ENCODE measurements at regions not wholly inside any gene's neighbourhood (a gene's known extent, or its start where the extent isn't known, plus 50 kb on each side); places are given as distances from the start of the nearest gene placed in this dataset.
"Not testable (repeated sequence)": the region's sequence is repeated elsewhere in the genome, so short reads cannot be mapped to it uniquely, and the experiment has no call there.

DNA sequence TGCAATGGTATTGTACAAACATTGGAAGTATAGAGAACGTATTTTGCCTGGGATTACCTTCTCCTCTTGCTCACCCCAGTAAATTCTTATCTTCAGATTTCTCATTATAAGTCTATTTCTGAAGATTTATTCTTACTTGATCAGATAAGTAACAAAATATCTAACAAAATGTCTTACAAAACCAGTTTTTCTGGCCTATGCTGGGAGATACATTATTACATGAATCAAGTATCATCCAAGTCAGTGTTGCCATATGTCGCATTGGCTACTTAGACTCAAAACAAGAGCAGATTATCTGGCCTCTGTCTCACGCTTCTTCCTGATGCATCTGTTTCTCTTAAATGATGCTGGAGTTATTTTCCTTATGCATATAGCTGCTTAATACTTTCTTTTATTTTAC is 408.5 kb downstream of the CCER1 start:
- intact Hi-C loops (cut with DNase I), result no loop called here
- no peak for ATAC-seq
- no peak for DNase-seq (ENCODE audit: missing footprints)

DNA sequence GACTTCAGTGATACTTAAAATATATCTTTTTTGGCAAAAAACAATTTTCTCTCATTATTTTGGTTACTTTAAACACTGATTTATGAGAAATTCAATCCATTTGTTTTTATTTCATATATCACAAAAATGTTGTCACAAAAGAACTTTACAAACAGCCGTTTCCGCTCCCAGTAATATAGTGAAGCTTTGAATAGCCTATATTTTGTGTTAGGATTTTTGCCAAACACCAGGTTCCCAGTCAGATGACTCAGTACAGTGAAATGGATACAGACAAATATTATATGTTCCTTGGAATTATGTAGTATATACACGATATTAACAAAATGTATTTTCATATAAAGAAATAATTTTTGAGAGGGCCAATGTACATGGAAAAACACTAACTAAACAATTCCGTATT is 411.1 kb downstream of the CCER1 start:
- no peak for ATAC-seq
- DNase-seq (ENCODE audit: missing footprints), result no peak
- intact Hi-C loops (cut with DNase I), result no loop called here

DNA sequence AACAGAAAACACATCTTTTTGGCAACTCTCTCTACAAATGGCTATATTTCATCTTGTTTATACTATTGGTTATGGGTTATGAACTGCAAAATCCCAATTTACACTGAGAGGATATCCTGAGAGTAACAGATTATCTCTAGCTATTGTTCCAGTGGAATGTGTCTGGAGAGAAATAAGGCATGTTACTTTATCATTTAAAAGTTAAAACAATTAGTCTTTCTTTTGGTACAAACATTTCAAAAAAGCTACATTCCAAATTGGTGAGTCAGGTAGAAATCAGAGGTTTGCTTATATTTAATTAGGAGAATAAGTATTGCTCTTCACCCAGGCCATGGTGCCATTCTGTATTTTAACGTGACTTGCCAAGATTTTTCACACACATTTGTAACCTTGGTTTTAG is 411.6 kb downstream of the CCER1 start:
- ATAC-seq (no peak), DNase-seq (ENCODE audit: missing footprints) (no peak)
- intact Hi-C loops (cut with DNase I), result no loop called here

DNA sequence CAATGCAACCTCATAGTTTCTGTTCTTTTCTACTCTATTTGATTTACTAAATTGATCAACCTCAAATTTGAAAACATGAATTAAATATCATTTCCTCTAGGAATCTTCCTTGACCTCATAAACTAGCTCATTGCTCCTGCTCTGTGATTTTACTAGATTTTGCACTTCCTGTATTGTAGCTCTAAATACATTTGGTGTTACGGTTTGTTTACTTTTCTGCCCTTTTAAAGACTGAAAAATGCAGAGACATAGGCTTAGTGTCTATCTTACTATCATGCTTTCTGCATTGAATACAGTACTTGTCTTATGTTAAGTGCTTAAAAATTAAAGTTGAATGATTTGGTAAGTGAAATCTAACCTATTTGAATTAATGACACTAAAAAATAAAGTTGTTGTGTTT is 412.1 kb downstream of the CCER1 start:
- DNase-seq (ENCODE audit: missing footprints); ATAC-seq; intact Hi-C loops (cut with DNase I): not testable (repeated sequence)

DNA sequence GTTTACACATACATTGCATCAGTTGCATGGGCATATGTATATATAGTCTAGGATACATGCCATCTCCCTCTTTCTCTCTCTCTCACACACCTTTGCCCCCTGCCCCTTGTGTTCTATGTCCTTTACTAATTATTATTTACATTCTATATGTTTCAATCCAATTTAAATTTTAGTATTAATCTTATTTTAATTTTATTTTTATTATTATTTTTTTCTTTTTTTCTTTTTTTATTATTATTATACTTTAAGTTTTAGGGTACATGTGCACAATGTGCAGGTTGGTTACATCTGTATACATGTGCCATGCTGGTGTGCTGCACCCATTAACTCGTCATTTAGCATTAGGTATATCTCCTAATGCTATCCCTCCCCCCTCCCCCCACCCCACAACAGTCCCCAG is 421.1 kb downstream of the CCER1 start:
- intact Hi-C loops (cut with DNase I); ATAC-seq: not testable (repeated sequence)

GRCh38 chr12:90520002-90520734 is 434.8 kb downstream of the CCER1 start:
- ATAC-seq, result no peak
- intact Hi-C loops (cut with DNase I), result no loop called here
- DNase-seq (ENCODE audit: missing footprints), result no peak

More for the DNA sequence above, 421.1 kb downstream of the CCER1 start:
- not testable (repeated sequence) for DNase-seq (ENCODE audit: missing footprints)

GRCh38 chr12:90519285-90519684 is 435.7 kb downstream of the CCER1 start:
- no peak for DNase-seq (ENCODE audit: missing footprints)
- no peak for ATAC-seq
- intact Hi-C loops (cut with DNase I), result no loop called here

DNA sequence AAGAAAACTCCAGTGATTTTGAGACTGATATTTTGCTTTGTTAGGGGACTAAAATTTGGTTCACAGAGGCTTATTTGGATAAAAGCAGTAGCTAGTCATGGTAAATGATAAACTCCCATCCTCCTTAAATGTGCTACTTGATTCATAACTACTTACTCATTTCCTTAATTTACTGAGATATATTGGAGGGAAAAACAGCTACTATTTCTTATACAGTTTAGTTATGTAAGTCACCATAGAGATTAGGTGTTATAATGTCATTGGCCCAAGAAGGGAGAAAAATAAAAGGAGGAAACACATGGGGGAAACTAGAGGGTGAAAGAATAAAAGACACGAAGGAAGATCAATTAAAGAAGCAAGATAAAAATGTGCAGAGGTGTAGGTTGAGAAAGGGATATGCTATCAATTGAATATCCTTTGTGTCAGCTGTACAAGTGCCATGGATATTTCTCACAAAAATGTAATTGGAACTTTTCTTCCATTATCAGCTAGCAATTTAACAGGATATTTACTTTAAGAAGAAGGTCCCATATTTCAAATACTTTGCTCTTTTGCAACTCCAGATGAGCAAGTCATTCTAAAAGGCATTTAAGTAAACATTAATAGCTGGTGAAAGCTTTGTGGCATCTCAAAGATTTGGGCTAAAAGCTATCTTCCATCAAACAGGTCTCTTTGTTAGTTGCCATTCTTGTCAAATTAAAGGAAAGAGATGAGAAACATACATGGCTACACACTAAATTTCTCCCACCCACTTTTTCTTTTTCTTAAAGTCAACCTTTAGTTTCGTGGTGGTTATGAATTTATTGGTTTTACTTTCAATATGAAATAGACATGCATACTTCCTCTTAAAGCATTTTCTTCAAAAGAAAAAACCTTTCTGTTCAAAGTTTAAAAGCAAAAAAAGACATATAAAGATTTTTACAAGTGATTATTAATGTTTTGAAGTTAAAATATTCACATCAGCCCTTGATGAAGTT is 439.5 kb downstream of the CCER1 start:
- no peak for ATAC-seq
- intact Hi-C loops (cut with DNase I), result no loop called here
- DNase-seq (ENCODE audit: missing footprints), result no peak

DNA sequence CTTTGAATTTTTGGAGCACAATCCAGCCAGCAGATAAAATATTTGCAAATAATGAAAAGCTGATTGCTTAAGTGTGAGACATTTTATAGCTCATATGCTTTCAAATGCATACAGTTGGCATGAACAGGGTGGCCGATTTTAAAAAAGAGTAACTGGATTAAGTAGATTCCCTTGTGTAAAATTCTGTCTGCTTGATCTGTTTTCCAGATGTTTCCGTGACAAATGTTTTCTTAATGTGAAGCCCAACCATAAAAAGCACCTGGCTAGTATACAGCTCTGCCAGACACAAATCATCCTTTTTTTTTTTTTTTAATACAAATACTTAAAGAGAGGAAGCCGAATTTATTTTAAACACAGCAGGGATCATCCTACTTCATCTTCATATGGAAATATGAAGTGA is 440.7 kb downstream of the CCER1 start:
- DNase-seq (ENCODE audit: missing footprints) (no peak), ATAC-seq (no peak)
- intact Hi-C loops (cut with DNase I), result no loop called here

DNA sequence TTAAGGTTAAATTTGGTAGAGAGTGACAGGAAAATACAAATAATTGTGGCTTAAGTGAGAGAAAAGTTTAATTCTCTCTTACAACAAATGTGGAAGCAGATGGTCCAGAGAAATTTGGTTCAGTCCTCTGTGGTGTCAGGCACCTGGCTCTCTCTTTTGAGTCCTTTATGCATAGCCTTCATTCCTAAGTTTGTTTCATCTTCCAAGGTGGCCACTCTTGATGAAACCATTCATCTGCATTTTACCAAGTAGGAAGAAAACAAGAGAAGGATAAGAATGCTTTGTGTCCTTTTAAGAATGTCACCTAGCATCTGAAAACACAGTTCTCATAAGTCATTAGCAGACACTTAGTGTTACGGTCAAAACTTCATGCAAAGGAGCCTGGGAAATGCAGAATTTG is 442.5 kb downstream of the CCER1 start:
- intact Hi-C loops (cut with DNase I), result no loop called here
- DNase-seq (ENCODE audit: missing footprints) (no peak), ATAC-seq (no peak)

DNA sequence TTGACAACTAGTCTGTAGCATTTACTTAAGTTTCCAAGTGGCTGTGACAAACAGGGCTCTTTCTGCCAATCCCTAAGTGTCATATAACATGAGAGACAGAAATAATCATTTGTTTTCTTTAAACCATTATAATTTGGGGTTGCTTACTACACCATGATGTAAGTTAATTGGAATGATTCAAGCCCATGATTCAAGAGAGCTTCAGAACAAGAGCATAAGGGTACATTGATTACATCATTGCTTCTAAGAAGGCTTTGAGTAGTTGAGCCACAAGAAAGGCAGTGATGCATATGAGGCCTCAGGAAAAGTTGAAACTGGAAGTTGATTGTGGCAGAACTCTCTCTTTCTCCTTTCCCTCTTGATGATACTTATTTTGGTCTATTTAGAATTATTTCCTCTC is 444.0 kb downstream of the CCER1 start:
- intact Hi-C loops (cut with DNase I), result no loop called here
- ATAC-seq (no peak), DNase-seq (ENCODE audit: missing footprints) (no peak)

GRCh38 chr12:90504806-90505205 is 450.2 kb downstream of the CCER1 start:
- DNase-seq (ENCODE audit: missing footprints) (no peak), ATAC-seq (no peak)
- intact Hi-C loops (cut with DNase I), result no loop called here

- intact Hi-C loops (cut with DNase I), result no loop called here
- ATAC-seq (no peak), DNase-seq (ENCODE audit: missing footprints) (no peak)
Observed at GRCh38 chr12:90502070-90502469, 452.9 kb downstream of the CCER1 start.

GRCh38 chr12:90501412-90501811 is 453.6 kb downstream of the CCER1 start:
- intact Hi-C loops (cut with DNase I), result no loop called here
- no peak for DNase-seq (ENCODE audit: missing footprints)
- ATAC-seq, result no peak

DNA sequence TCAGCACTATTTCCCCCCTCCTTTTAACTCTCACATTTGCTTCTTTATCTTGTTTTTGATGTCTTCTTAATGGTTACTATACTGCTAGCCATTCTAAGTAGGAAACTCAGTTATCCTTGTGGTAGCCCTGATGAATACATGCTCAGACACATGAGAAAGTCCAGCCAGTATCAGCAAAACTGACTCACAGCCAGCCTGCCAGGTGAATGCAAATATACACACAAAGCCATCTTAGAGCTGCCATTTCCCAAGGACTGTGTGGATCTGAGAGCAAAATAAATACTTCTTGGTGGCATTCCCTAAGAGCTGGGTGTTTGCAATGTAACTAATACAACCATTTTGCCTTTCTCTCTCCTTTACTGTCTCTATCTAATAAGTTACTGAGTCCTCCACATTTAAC is 455.2 kb downstream of the CCER1 start:
- intact Hi-C loops (cut with DNase I), result no loop called here
- ATAC-seq (no peak), DNase-seq (ENCODE audit: missing footprints) (no peak)

DNA sequence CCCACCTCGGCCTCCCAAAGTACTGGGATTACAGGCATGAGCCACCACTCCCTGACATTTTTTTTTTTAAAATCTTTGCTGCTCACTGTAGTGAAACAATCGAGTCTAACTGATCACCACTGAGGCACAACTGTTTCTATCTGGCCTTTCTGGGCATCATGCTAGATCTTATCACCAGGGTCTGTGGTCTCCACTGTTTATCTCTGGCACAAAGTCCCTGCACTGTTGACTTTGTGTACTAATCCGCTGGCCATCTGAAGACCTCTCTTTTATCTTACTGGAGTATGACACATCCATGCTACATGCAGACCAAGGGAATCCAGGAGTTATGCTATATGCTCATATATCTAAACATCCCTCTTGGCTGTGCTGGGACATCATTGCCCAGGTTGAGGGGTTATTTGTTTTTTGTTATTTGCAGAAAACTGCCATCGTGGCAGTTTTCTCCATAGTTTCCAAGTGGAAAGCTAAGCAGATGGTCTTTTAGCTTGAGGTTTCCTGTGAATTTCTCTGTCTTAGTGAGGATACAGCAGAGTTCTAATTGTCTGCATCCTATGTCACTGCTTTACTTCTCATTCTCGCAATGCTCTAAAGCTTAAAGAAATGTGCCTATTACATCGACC is 456.9 kb downstream of the CCER1 start:
- ATAC-seq (no peak), DNase-seq (ENCODE audit: missing footprints) (no peak)
- intact Hi-C loops (cut with DNase I), result no loop called here

DNA sequence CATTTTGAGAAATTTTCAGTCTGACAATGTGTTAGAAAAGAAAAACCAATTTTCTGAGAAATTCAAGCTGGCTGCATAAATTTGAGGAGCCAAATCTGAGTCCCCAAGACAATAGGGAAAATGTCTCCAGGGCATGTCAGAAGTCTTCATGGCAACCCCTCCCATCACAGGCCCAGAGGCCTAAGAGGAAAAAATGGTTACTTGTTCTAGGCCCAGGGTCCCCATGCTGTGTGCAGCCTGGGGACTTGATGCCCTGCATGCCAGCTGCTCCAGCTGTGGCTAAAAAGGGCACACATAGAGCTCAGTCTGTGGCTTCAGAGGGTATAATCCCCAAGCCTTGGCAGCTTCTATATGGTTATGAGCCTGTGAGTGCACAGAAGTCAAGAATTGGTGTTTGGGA is 464.6 kb downstream of the CCER1 start:
- intact Hi-C loops (cut with DNase I), result no loop called here
- ATAC-seq, result no peak
- no peak for DNase-seq (ENCODE audit: missing footprints)

GRCh38 chr12:90489141-90489540 is 465.8 kb downstream of the CCER1 start:
- ATAC-seq, result no peak
- intact Hi-C loops (cut with DNase I), result no loop called here
- no peak for DNase-seq (ENCODE audit: missing footprints)

- no peak for DNase-seq (ENCODE audit: missing footprints)
- intact Hi-C loops (cut with DNase I), result no loop called here
- no peak for ATAC-seq
Observed at GRCh38 chr12:90485560-90485959, 469.4 kb downstream of the CCER1 start.

GRCh38 chr12:90484094-90484493 is 470.9 kb downstream of the CCER1 start:
- intact Hi-C loops (cut with DNase I), result no loop called here
- no peak for ATAC-seq

More at GRCh38 chr12:90484094-90484493, 470.9 kb downstream of the CCER1 start:
- no peak for DNase-seq (ENCODE audit: missing footprints)
